ENCODE measurements at regions not wholly inside any gene's neighbourhood (a gene's known extent, or its start where the extent isn't known, plus 50 kb on each side); places are given as distances from the start of the nearest gene placed in this dataset.

DNA sequence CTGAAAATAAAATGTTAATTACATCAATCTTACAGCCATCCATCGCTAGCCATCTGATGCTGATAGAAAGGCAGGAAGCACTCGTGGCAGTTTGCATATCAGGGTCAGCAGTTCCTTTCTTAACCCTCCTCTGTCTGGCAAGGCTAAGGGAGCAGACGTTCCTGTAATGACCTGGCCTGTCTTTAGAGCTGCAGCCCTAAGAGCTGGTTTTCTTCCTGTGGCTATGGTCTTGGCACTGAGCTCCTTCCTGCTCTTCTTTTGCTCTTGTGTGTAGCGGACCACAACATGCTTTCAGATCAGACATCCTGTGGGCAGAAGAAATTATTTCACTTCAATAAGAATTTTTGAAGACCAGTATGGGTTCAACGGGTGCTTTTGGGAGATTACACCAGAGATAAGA is 170.4 kb downstream of the DAD1 start:
- Histone ChIP-seq H3K79me2 (ENCODE audit: insufficient read depth, low read length) (no peaks in the 10 kb centered on the region), H3K36me3 (ENCODE audit: control insufficient read depth in 1 of 2, insufficient read depth in 2 of 2, low read length in 2 of 2) (no peaks in the 10 kb centered on the region), H3K9me2 (ENCODE audit: insufficient read depth) (no peaks in the 10 kb centered on the region), H3K4me2 (ENCODE audit: low read length) (no peak overlapping the region), H3K9ac (ENCODE audit: low read length) (no peak overlapping the region), H3K27me3 (ENCODE audit: insufficient read depth, low read length) (peaks cover 38% of the 10 kb centered on the region; the same call in 1 of the 2 replicates), H3K4me1 (ENCODE audit: control insufficient read depth in 1 of 2, insufficient read depth in 2 of 2, low read length in 2 of 2) (no peaks in the 10 kb centered on the region), H3K9me3 (ENCODE audit: control insufficient read depth in 1 of 2, insufficient read depth in 1 of 2, low read depth in 1 of 2, low read length in 2 of 2) (no peaks in the 10 kb centered on the region), H2AFZ (ENCODE audit: low read depth, low read length, poor library complexity, severe bottlenecking) (no peak overlapping the region), H4K20me1 (ENCODE audit: insufficient read depth) (no peaks in the 10 kb centered on the region), H3K27ac (ENCODE audit: low read depth, low read length) (no peak overlapping the region), H3K4me3 (replicated peaks in 1 of 2; ENCODE audit: low read depth in 1 of 2, low read length in 2 of 2) (no peak overlapping the region)
- CTCF ChIA-PET = interaction anchor here (0.5 to 1.3 kb wide), 2 partner anchors 53 to 1562 kb away, joined by 3 to 5 read pairs; no protein-coding TSS in a partner anchor
- TF ChIP-seq CEBPB (IDR thresholded peaks at IDR 0.05; ENCODE audit: low read depth) (no peak), POLR2A (IDR thresholded peaks at IDR 0.05; ENCODE audit: borderline replicate concordance, extremely low read depth, insufficient read depth, insufficient read length) (no peak), EGR1 (IDR thresholded peaks at IDR 0.05; ENCODE audit: low read depth) (no peak), ZFX (IDR thresholded peaks at IDR 0.05) (no peak), ZNF274 (IDR thresholded peaks at IDR 0.05; ENCODE audit: low read depth, low read length) (no peak), SRF (IDR thresholded peaks at IDR 0.05; ENCODE audit: low read depth) (no peak), SP1 (IDR thresholded peaks at IDR 0.05; ENCODE audit: low read depth) (no peak), ELF1 (IDR thresholded peaks at IDR 0.05; ENCODE audit: borderline replicate concordance, low read depth) (no peak), POLR2AphosphoS5 (IDR thresholded peaks at IDR 0.05; ENCODE audit: low read depth, low read length) (no peak), EZH2phosphoT487 (IDR thresholded peaks at IDR 0.05; ENCODE audit: borderline replicate concordance) (no peak), TCF7L2 (IDR thresholded peaks at IDR 0.05; ENCODE audit: borderline replicate concordance, extremely low read depth, insufficient read depth, insufficient read length) (no peak), CBX3 (IDR thresholded peaks at IDR 0.05; ENCODE audit: low read depth) (no peak), RAD21 (IDR thresholded peaks at IDR 0.05; ENCODE audit: low read depth) (no peak)
- TF ChIP-seq, protein P1, sequence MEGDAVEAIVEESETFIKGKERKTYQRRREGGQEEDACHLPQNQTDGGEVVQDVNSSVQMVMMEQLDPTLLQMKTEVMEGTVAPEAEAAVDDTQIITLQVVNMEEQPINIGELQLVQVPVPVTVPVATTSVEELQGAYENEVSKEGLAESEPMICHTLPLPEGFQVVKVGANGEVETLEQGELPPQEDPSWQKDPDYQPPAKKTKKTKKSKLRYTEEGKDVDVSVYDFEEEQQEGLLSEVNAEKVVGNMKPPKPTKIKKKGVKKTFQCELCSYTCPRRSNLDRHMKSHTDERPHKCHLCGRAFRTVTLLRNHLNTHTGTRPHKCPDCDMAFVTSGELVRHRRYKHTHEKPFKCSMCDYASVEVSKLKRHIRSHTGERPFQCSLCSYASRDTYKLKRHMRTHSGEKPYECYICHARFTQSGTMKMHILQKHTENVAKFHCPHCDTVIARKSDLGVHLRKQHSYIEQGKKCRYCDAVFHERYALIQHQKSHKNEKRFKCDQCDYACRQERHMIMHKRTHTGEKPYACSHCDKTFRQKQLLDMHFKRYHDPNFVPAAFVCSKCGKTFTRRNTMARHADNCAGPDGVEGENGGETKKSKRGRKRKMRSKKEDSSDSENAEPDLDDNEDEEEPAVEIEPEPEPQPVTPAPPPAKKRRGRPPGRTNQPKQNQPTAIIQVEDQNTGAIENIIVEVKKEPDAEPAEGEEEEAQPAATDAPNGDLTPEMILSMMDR (IDR thresholded peaks at IDR 0.05 in 2 of 3, conservative IDR thresholded peaks at IDR 0.05 in 1 of 3; ENCODE audit: borderline replicate concordance in 1 of 3, insufficient read depth in 1 of 3, low read depth in 2 of 3, low read length in 2 of 3) = no peak
- TF ChIP-seq, protein P2, sequence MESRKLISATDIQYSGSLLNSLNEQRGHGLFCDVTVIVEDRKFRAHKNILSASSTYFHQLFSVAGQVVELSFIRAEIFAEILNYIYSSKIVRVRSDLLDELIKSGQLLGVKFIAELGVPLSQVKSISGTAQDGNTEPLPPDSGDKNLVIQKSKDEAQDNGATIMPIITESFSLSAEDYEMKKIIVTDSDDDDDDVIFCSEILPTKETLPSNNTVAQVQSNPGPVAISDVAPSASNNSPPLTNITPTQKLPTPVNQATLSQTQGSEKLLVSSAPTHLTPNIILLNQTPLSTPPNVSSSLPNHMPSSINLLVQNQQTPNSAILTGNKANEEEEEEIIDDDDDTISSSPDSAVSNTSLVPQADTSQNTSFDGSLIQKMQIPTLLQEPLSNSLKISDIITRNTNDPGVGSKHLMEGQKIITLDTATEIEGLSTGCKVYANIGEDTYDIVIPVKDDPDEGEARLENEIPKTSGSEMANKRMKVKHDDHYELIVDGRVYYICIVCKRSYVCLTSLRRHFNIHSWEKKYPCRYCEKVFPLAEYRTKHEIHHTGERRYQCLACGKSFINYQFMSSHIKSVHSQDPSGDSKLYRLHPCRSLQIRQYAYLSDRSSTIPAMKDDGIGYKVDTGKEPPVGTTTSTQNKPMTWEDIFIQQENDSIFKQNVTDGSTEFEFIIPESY (IDR thresholded peaks at IDR 0.05; ENCODE audit: extremely low read depth, insufficient replicate concordance, low read length) = no peak
- TF ChIP-seq, protein P3, sequence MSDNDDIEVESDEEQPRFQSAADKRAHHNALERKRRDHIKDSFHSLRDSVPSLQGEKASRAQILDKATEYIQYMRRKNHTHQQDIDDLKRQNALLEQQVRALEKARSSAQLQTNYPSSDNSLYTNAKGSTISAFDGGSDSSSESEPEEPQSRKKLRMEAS (IDR thresholded peaks at IDR 0.05) = no peak
- TF ChIP-seq, protein P4, sequence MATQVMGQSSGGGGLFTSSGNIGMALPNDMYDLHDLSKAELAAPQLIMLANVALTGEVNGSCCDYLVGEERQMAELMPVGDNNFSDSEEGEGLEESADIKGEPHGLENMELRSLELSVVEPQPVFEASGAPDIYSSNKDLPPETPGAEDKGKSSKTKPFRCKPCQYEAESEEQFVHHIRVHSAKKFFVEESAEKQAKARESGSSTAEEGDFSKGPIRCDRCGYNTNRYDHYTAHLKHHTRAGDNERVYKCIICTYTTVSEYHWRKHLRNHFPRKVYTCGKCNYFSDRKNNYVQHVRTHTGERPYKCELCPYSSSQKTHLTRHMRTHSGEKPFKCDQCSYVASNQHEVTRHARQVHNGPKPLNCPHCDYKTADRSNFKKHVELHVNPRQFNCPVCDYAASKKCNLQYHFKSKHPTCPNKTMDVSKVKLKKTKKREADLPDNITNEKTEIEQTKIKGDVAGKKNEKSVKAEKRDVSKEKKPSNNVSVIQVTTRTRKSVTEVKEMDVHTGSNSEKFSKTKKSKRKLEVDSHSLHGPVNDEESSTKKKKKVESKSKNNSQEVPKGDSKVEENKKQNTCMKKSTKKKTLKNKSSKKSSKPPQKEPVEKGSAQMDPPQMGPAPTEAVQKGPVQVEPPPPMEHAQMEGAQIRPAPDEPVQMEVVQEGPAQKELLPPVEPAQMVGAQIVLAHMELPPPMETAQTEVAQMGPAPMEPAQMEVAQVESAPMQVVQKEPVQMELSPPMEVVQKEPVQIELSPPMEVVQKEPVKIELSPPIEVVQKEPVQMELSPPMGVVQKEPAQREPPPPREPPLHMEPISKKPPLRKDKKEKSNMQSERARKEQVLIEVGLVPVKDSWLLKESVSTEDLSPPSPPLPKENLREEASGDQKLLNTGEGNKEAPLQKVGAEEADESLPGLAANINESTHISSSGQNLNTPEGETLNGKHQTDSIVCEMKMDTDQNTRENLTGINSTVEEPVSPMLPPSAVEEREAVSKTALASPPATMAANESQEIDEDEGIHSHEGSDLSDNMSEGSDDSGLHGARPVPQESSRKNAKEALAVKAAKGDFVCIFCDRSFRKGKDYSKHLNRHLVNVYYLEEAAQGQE (IDR thresholded peaks at IDR 0.05; ENCODE audit: low read depth) = no peak
- intact Hi-C loops (cut with micrococcal nuclease) = no loop called here
- no peak for ATAC-seq
- POLR2A ChIA-PET = no interaction called here
- DNase-seq (ENCODE audit: low read depth, low spot score) = no peak
- RAD21 ChIA-PET (ENCODE audit: low non-redundant PET in 1 of 2, low total read pairs in 2 of 2, uncharacterized antibody in 2 of 2, unreplicated experiment in 2 of 2) = no interaction called here
- BruUV-seq (replicated peaks) = no TSS peak
